ENCODE measurements at regions not wholly inside any gene's neighbourhood (a gene's known extent, or its start where the extent isn't known, plus 50 kb on each side); places are given as distances from the start of the nearest gene placed in this dataset.

- TF ChIP-seq SP1 (IDR thresholded peaks at IDR 0.05) (no peak), FOXK2 (IDR thresholded peaks at IDR 0.05) (no peak), ARNT (IDR thresholded peaks at IDR 0.05) (no peak), BHLHE40 (IDR thresholded peaks at IDR 0.05; ENCODE audit: borderline replicate concordance) (no peak), SUZ12 (IDR thresholded peaks at IDR 0.05) (no peak), LEF1 (IDR thresholded peaks at IDR 0.05; ENCODE audit: borderline replicate concordance) (no peak), FOXM1 (IDR thresholded peaks at IDR 0.05; ENCODE audit: borderline replicate concordance) (no peak), FOXA1 (IDR thresholded peaks at IDR 0.05) (no peak), ELF4 (IDR thresholded peaks at IDR 0.05) (no peak)
Observed at GRCh38 chr7:51607447-51607846, 290.8 kb upstream of the COBL start.

Data from HEK293T (cell line).